Gastrocnemius medialis (tissue), 4 donors: ENCODE measurements at regions not wholly inside any gene's neighbourhood (a gene's known extent, or its start where the extent isn't known, plus 50 kb on each side); places are given as distances from the start of the nearest gene placed in this dataset.

ENCODE experiments used
- POLR2A ChIP-seq, 2 donors: fragments of 450-650 bp; IDR thresholded peaks; one replicate each; pipeline ENCODE4 v1.6.1; 2017; ENCODE audit warnings: antibody characterized with exemption in 2 of 2, mild to moderate bottlenecking in 2 of 2, moderate library complexity in 2 of 2
- TF ChIP-seq, protein P1 (sequence below), 5 experiments: fragments of 450-650 bp in 3 of 5; fragments of 200-600 bp in 2 of 5; sonication (generic) in 2 of 5; IDR thresholded peaks in 4 of 5; conservative IDR thresholded peaks in 1 of 5; 1 replicate in 4 of 5; 2 replicates in 1 of 5; pipeline ENCODE4 v1.5.1; 2016 to 2019; ENCODE audit warnings: antibody characterized with exemption in 5 of 5, mild to moderate bottlenecking in 3 of 5, moderate library complexity in 3 of 5

DNA sequence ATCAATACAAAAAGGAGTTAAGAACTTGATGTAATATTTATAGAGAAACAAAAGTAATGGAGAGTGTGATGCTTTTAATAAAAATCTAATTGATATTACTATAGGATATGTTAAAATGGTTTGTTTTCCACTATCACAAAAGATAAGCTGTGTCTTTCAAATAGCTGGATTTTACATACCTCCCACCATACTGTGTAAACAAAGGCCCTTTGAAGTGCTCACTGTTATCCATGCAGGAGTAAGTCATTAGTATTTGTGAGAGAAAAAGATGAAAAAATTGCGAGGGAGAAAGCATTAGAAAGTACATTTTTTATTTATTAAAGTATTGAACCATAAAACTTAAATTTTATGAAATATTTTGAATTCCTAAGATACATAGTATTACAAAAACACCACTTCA lies 733.0 kb downstream of the GRIK2 start:
- TF ChIP-seq, protein P1, sequence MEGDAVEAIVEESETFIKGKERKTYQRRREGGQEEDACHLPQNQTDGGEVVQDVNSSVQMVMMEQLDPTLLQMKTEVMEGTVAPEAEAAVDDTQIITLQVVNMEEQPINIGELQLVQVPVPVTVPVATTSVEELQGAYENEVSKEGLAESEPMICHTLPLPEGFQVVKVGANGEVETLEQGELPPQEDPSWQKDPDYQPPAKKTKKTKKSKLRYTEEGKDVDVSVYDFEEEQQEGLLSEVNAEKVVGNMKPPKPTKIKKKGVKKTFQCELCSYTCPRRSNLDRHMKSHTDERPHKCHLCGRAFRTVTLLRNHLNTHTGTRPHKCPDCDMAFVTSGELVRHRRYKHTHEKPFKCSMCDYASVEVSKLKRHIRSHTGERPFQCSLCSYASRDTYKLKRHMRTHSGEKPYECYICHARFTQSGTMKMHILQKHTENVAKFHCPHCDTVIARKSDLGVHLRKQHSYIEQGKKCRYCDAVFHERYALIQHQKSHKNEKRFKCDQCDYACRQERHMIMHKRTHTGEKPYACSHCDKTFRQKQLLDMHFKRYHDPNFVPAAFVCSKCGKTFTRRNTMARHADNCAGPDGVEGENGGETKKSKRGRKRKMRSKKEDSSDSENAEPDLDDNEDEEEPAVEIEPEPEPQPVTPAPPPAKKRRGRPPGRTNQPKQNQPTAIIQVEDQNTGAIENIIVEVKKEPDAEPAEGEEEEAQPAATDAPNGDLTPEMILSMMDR (IDR thresholded peaks at IDR 0.05 in 4 of 5, conservative IDR thresholded peaks at IDR 0.05 in 1 of 5), result no peak
- no peak for TF ChIP-seq POLR2A (IDR thresholded peaks at IDR 0.05)
